ENCODE measurements at regions not wholly inside any gene's neighbourhood (a gene's known extent, or its start where the extent isn't known, plus 50 kb on each side); places are given as distances from the start of the nearest gene placed in this dataset.

GRCh38 chr12:78321696-78322095, 491.0 kb downstream of the NAV3 start:
- H3K4me1 ChIP-seq (ENCODE audit: control insufficient read depth, extremely low read depth, insufficient read depth, low read length): no peaks in the 10 kb centered on the region
- dilution Hi-C loops (cut with MboI; ENCODE audit: extremely low pct_ligation_motif_present, low sequenced_read_pairs) (no loop called here), intact Hi-C loops (cut with micrococcal nuclease) (no loop called here)
- no peak overlapping the region for H3K27ac ChIP-seq (ENCODE audit: insufficient read depth, low read depth, low read length)
- no peak overlapping the region for H3K9ac ChIP-seq (replicated peaks; ENCODE audit: extremely low read depth, insufficient read depth, low read length)
- FAIRE-seq (no peak), DNase-seq (ENCODE audit: low read depth, low spot score) (no peak)
- no peak for TF ChIP-seq MYC (IDR thresholded peaks at IDR 0.05; ENCODE audit: low read depth, low read length)
- TF ChIP-seq JUN (IDR thresholded peaks at IDR 0.05; ENCODE audit: borderline replicate concordance, insufficient read depth, insufficient read length, low read depth): no peak
- TF ChIP-seq GATA2 (IDR thresholded peaks at IDR 0.05; ENCODE audit: insufficient read depth, insufficient read length, low read depth, low read length): no peak
- no peak for TF ChIP-seq POLR2AphosphoS5 (IDR thresholded peaks at IDR 0.05; ENCODE audit: insufficient read depth, low read depth, low read length)
- no peak for TF ChIP-seq EZH2 (IDR thresholded peaks at IDR 0.05; ENCODE audit: borderline replicate concordance, low read depth, low read length, severe bottlenecking)
- no peak for TF ChIP-seq FOS (IDR thresholded peaks at IDR 0.05; ENCODE audit: borderline replicate concordance, insufficient read depth, low read length)
- TF ChIP-seq MAX (IDR thresholded peaks at IDR 0.05; ENCODE audit: insufficient read depth, insufficient read length): no peak
- TF ChIP-seq POLR2A (IDR thresholded peaks at IDR 0.05; ENCODE audit: low read depth, low read length): no peak
- no peak for TF ChIP-seq CTCF (IDR thresholded peaks at IDR 0.05; ENCODE audit: extremely low read depth in 1 of 2, insufficient read depth in 1 of 2, low read depth in 1 of 2, low read length in 2 of 2)
- no peaks in the 10 kb centered on the region for H3K79me2 ChIP-seq (ENCODE audit: control insufficient read depth, insufficient read depth, low read length)
- no peak overlapping the region for H2AFZ ChIP-seq (ENCODE audit: low read depth, low read length)
- no peak overlapping the region for H3K4me2 ChIP-seq (ENCODE audit: insufficient read depth, low read length)
- H3K27me3 ChIP-seq (ENCODE audit: control insufficient read depth in 2 of 2, insufficient read depth in 2 of 2, low read length in 2 of 2): no peaks in the 10 kb centered on the region
- ChIA-PET POLR2A (no interaction called here), CTCF (no interaction called here)
- H3K9me1 ChIP-seq (replicated peaks; ENCODE audit: control insufficient read depth, extremely low read depth, insufficient read depth, low read length): no peaks in the 10 kb centered on the region
- H4K20me1 ChIP-seq (replicated peaks; ENCODE audit: control insufficient read depth, extremely low read depth, insufficient read depth, low read length): no peaks in the 10 kb centered on the region
- no peak overlapping the region for H3K4me3 ChIP-seq (replicated peaks in 1 of 3; ENCODE audit: insufficient read depth in 1 of 3, low read depth in 1 of 3, low read length in 3 of 3)
- H3K9me3 ChIP-seq (replicated peaks; ENCODE audit: control insufficient read depth, insufficient read depth, low read length): no peaks in the 10 kb centered on the region
- no peaks in the 10 kb centered on the region for H3K36me3 ChIP-seq (ENCODE audit: control insufficient read depth in 2 of 2, extremely low read depth in 1 of 2, insufficient read depth in 2 of 2, low read length in 2 of 2)
- no TSS peak for BruUV-seq (replicated peaks)
